GM19397 (cell line): ENCODE measurements at regions not wholly inside any gene's neighbourhood (a gene's known extent, or its start where the extent isn't known, plus 50 kb on each side); places are given as distances from the start of the nearest gene placed in this dataset.

Source experiments
- ATAC-seq: cut with Tn5 transposase; IDR thresholded peaks from one replicate; pipeline ENCODE4 v1.9.1; 2021; ENCODE audit warnings: mild to moderate bottlenecking, moderate library complexity; ENCODE audit not compliant: unreplicated experiment

GRCh38 chrX:11039926-11040325, 71.2 kb upstream of the HCCS start:
- ATAC-seq, result no peak

- ATAC-seq, result no peak
Observed at GRCh38 chrX:11040405-11040804, 70.7 kb upstream of the HCCS start.

GRCh38 chrX:11040996-11041395, 70.1 kb upstream of the HCCS start:
- ATAC-seq, result no peak

GRCh38 chrX:11050013-11050412, 61.1 kb upstream of the HCCS start:
- no peak for ATAC-seq

- no peak for ATAC-seq
Observed at GRCh38 chrX:11053351-11053750, 57.8 kb upstream of the HCCS start.

GRCh38 chrX:11056322-11057176, 54.6 kb upstream of the HCCS start:
- ATAC-seq, result no peak

- no peak for ATAC-seq
Observed at GRCh38 chrX:11059933-11060332, 51.2 kb upstream of the HCCS start.
